ENCODE measurements at regions not wholly inside any gene's neighbourhood (a gene's known extent, or its start where the extent isn't known, plus 50 kb on each side); places are given as distances from the start of the nearest gene placed in this dataset.

- TF ChIP-seq, protein P1, sequence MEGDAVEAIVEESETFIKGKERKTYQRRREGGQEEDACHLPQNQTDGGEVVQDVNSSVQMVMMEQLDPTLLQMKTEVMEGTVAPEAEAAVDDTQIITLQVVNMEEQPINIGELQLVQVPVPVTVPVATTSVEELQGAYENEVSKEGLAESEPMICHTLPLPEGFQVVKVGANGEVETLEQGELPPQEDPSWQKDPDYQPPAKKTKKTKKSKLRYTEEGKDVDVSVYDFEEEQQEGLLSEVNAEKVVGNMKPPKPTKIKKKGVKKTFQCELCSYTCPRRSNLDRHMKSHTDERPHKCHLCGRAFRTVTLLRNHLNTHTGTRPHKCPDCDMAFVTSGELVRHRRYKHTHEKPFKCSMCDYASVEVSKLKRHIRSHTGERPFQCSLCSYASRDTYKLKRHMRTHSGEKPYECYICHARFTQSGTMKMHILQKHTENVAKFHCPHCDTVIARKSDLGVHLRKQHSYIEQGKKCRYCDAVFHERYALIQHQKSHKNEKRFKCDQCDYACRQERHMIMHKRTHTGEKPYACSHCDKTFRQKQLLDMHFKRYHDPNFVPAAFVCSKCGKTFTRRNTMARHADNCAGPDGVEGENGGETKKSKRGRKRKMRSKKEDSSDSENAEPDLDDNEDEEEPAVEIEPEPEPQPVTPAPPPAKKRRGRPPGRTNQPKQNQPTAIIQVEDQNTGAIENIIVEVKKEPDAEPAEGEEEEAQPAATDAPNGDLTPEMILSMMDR (IDR thresholded peaks at IDR 0.05), result no peak
- Histone ChIP-seq H3K27ac (no peak overlapping the region), H3K4me3 (no peak overlapping the region)
- DNase-seq (ENCODE audit: low spot score), result no peak
Measured at GRCh38 chr4:164023214-164023613, 528.7 kb downstream of the TMA16 start.

DNA sequence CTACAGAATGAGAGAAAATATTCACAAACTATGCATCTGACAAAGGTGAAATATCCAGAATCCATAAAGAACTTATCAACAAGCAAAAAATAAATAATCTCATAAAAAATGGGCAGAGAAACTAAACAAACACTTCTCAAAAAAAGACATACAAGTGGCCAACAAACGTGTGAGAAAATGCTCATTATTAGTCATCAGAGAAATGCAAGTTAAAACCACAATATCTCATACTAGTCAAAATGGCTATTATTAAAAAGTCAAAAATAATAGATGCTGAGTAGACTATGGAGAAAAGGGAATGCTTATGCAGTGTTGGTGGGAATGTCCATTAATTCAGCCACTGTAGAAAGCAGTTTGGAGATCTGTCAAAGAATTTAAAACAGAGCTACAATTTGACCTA is 533.3 kb downstream of the TMA16 start:
- H3K27ac ChIP-seq, result no peak overlapping the region
- TF ChIP-seq, protein P1 (IDR thresholded peaks at IDR 0.05), result no peak
- no peak for DNase-seq (ENCODE audit: low spot score)
- no peak overlapping the region for H3K4me3 ChIP-seq

DNA sequence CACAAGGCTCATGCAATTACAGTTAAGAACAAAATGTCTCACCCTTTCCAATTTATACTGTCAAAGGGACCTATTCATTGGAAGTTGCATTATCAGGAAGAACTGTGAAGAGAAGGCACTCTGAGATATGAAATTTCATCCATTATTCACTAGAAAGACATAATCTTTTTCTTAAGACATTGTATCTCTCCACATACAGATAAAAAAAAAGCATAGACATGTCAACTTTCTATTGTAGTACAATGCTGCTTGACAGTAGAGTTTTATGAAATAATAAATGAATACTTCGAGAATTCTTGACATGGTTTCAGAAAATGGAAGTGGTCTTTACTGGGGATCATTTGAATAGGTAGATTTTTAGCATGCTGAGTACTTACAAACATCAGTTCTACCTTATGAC is 545.0 kb downstream of the TMA16 start:
- TF ChIP-seq, protein P1 (IDR thresholded peaks at IDR 0.05), result no peak
- no peak overlapping the region for H3K27ac ChIP-seq
- H3K4me3 ChIP-seq, result no peak overlapping the region
- no peak for DNase-seq (ENCODE audit: low spot score)

DNA sequence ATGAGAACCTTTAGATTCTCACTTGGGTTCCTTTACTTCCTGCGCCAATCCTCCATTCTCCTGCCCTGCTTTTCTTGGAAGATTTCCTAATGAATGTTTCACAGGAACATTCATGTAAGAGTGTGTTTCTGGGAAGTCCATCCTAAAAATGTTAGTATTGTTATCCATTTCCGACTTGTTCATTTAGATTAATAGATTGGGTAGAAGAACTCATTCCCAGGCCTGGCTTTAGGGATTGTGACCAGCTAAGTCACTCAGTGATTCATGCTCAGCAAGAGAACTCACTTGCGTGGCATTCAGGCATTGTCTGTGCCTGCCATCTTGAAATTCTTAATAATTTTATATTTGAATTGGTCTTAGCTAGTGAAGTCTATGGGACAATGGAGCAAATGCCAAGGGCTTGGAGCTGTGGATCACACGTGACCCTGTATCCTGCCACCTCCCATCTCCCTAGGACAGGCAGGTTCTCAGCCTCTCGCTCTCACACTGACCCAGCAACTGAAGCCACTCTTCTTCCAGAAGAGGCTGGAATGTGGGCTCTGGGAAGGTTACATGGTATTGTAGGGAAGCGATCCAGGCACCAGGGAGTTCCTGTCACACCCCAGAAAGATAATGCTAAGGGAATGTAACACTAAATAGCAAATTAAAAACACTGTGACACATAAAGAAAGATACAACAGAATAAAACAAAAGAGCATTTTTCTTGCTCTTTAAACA is 562.1 kb downstream of the TMA16 start:
- H3K4me3 ChIP-seq, result no peak overlapping the region
- DNase-seq (ENCODE audit: low spot score), result no peak
- H3K27ac ChIP-seq, result no peak overlapping the region
- TF ChIP-seq, protein P1 (IDR thresholded peaks at IDR 0.05), result no peak

DNA sequence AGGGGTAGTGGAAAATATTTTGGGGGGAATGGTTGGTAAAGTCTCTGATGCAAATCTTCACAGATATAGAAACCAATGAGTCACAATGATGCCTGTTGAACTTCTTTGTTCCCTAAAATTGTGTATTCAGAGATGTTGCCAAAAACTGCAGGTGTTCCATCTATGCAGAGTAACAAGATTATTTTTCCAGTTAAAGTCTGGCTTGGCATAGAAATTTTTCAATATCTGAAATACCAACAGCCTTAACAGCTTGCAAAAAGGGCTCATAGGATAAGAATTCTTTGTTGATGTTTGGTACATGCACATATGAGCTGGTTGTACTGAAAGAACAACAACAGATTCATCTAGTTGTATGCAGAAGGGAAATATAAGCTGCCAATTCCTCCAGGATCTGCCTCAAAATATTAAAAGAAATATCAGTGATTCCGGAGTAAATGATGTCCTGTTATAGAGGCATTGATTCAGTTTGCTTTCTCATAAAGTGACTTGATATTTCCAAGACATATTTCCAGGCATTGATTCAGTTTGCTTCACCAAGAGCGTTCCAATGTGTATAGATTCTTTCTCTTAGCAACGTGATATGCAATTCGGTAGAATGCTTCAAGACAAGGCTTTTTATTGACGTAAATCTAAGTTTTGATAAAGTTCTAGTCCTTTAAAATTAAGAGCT is 564.4 kb downstream of the TMA16 start:
- H3K4me3 ChIP-seq, result no peak overlapping the region
- TF ChIP-seq, protein P1 (IDR thresholded peaks at IDR 0.05), result no peak
- H3K27ac ChIP-seq, result no peak overlapping the region
- DNase-seq (ENCODE audit: low spot score), result no peak

- H3K4me3 ChIP-seq, result no peak overlapping the region
- no peak for DNase-seq (ENCODE audit: low spot score)
- no peak overlapping the region for H3K27ac ChIP-seq
- TF ChIP-seq, protein P1 (IDR thresholded peaks at IDR 0.05), result no peak
Measured at GRCh38 chr4:164060456-164060855, 566.0 kb downstream of the TMA16 start.

GRCh38 chr4:164068392-164068791 is 573.9 kb downstream of the TMA16 start:
- DNase-seq (ENCODE audit: low spot score), result no peak

More at GRCh38 chr4:164068392-164068791, 573.9 kb downstream of the TMA16 start:
- TF ChIP-seq, protein P1 (IDR thresholded peaks at IDR 0.05), result no peak
- no peak overlapping the region for H3K4me3 ChIP-seq
- H3K27ac ChIP-seq, result no peak overlapping the region

Data from coronary artery (tissue), 2 donors.